ENCODE measurements at regions not wholly inside any gene's neighbourhood (a gene's known extent, or its start where the extent isn't known, plus 50 kb on each side); places are given as distances from the start of the nearest gene placed in this dataset.
"Not testable (repeated sequence)": the region's sequence is repeated elsewhere in the genome, so short reads cannot be mapped to it uniquely, and the experiment has no call there.

- ChIA-PET POLR2A (no interaction called here), CTCF (interaction anchor here (0.9 kb wide), 1 partner anchor 88 kb away, joined by 4 read pairs; no protein-coding TSS in a partner anchor)
- no peak for DNase-seq (ENCODE audit: low read depth)
- Histone ChIP-seq H3K27me3 (ENCODE audit: control insufficient read depth, insufficient read depth, low read length) (no peaks in the 10 kb centered on the region), H3K4me3 (ENCODE audit: low read depth, low read length) (no peak overlapping the region), H3K36me3 (ENCODE audit: control insufficient read depth, insufficient read depth, low read length) (peaks cover 18% of the 10 kb centered on the region)
- TF ChIP-seq CTCF (IDR thresholded peaks at IDR 0.05; ENCODE audit: insufficient read depth, low read depth, low read length): no peak
Measured at GRCh38 chr9:92228628-92229027, 64.9 kb downstream of the IARS1 start.

- Histone ChIP-seq H3K36me3 (ENCODE audit: control insufficient read depth, insufficient read depth, low read length) (peaks cover 25% of the 10 kb centered on the region), H3K4me3 (ENCODE audit: low read depth, low read length) (no peak overlapping the region), H3K27me3 (ENCODE audit: control insufficient read depth, insufficient read depth, low read length) (no peaks in the 10 kb centered on the region)
- no peak for DNase-seq (ENCODE audit: low read depth)
- ChIA-PET CTCF (interaction anchor here (6.5 kb wide), 1 partner anchor 84 kb away, joined by 45 read pairs; no protein-coding TSS in a partner anchor), POLR2A (no interaction called here)
- no peak for TF ChIP-seq CTCF (IDR thresholded peaks at IDR 0.05; ENCODE audit: insufficient read depth, low read depth, low read length)
Measured at GRCh38 chr9:92224177-92224576, 69.3 kb downstream of the IARS1 start.

GRCh38 chr9:92223758-92224157 is 69.7 kb downstream of the IARS1 start:
- TF ChIP-seq CTCF (IDR thresholded peaks at IDR 0.05; ENCODE audit: insufficient read depth, low read depth, low read length): no peak
- ChIA-PET CTCF (interaction anchor here (1.2 to 6.5 kb wide), 2 partner anchors 17 to 84 kb away, joined by 3 to 45 read pairs; no protein-coding TSS in a partner anchor), POLR2A (no interaction called here)
- no peak for DNase-seq (ENCODE audit: low read depth)
- H3K36me3 ChIP-seq (ENCODE audit: control insufficient read depth, insufficient read depth, low read length): peaks cover 23% of the 10 kb centered on the region
- no peak overlapping the region for H3K4me3 ChIP-seq (ENCODE audit: low read depth, low read length)
- no peaks in the 10 kb centered on the region for H3K27me3 ChIP-seq (ENCODE audit: control insufficient read depth, insufficient read depth, low read length)

- no peaks in the 10 kb centered on the region for H3K27me3 ChIP-seq (ENCODE audit: control insufficient read depth, insufficient read depth, low read length)
- peaks cover 21% of the 10 kb centered on the region for H3K36me3 ChIP-seq (ENCODE audit: control insufficient read depth, insufficient read depth, low read length)
- no peak for DNase-seq (ENCODE audit: low read depth)
- TF ChIP-seq CTCF (IDR thresholded peaks at IDR 0.05; ENCODE audit: insufficient read depth, low read depth, low read length): no peak
- ChIA-PET POLR2A (interaction anchor here (0.5 kb wide), 1 partner anchor 67 kb away, joined by 5 read pairs; no protein-coding TSS in a partner anchor), CTCF (no interaction called here)
- no peak overlapping the region for H3K4me3 ChIP-seq (ENCODE audit: low read depth, low read length)
Measured at GRCh38 chr9:92208693-92209524, 84.6 kb downstream of the IARS1 start.

- DNase-seq (ENCODE audit: low read depth): no peak
Measured at GRCh38 chr9:92206488-92206887, 87.0 kb downstream of the IARS1 start.

GRCh38 chr9:92203887-92204286 is 88.7 kb upstream of the SPTLC1 start:
- DNase-seq (ENCODE audit: low read depth); POLR2A ChIA-PET; H3K36me3 ChIP-seq (ENCODE audit: control insufficient read depth, insufficient read depth, low read length); H3K4me3 ChIP-seq (ENCODE audit: low read depth, low read length); H3K27me3 ChIP-seq (ENCODE audit: control insufficient read depth, insufficient read depth, low read length); CTCF ChIA-PET: not testable (repeated sequence)

More at GRCh38 chr9:92206488-92206887, 87.0 kb downstream of the IARS1 start:
- Histone ChIP-seq H3K27me3 (ENCODE audit: control insufficient read depth, insufficient read depth, low read length) (no peaks in the 10 kb centered on the region), H3K4me3 (ENCODE audit: low read depth, low read length) (no peak overlapping the region), H3K36me3 (ENCODE audit: control insufficient read depth, insufficient read depth, low read length) (peaks cover 19% of the 10 kb centered on the region)
- no peak for TF ChIP-seq CTCF (IDR thresholded peaks at IDR 0.05; ENCODE audit: insufficient read depth, low read depth, low read length)
- ChIA-PET CTCF (interaction anchor here (2.2 to 3.0 kb wide), 2 partner anchors 66 to 68 kb away, joined by 9 to 12 read pairs; no protein-coding TSS in a partner anchor), POLR2A (no interaction called here)

- H3K4me3 ChIP-seq (ENCODE audit: low read depth, low read length); H3K27me3 ChIP-seq (ENCODE audit: control insufficient read depth, insufficient read depth, low read length); DNase-seq (ENCODE audit: low read depth); CTCF ChIA-PET; H3K36me3 ChIP-seq (ENCODE audit: control insufficient read depth, insufficient read depth, low read length); POLR2A ChIA-PET: not testable (repeated sequence)
Measured at GRCh38 chr9:92198237-92198636, 83.0 kb upstream of the SPTLC1 start.

Data from BJ (cell line).